ENCODE measurements at regions not wholly inside any gene's neighbourhood (a gene's known extent, or its start where the extent isn't known, plus 50 kb on each side); places are given as distances from the start of the nearest gene placed in this dataset.
"Not testable (repeated sequence)": the region's sequence is repeated elsewhere in the genome, so short reads cannot be mapped to it uniquely, and the experiment has no call there.

GRCh38 chr20:53719171-53719803 is 125.6 kb upstream of the ZNF217 start:
- not testable (repeated sequence) for H4K20me1 ChIP-seq (ENCODE audit: control insufficient read depth, insufficient read depth, insufficient read length); H3K9me3 ChIP-seq (ENCODE audit: control insufficient read depth, low read depth, low read length); H2AK5ac ChIP-seq (ENCODE audit: insufficient read length, low read length); H3K23ac ChIP-seq (ENCODE audit: insufficient read length, low read depth, low read length); H3K27me3 Mint-ChIP-seq (ENCODE audit: low read depth); H3K27me3 ChIP-seq (ENCODE audit: insufficient read depth, low read length); H3K4me3 Mint-ChIP-seq; H3K9ac ChIP-seq (ENCODE audit: extremely low read depth, insufficient read length, low read length); H3K4ac ChIP-seq (ENCODE audit: low read depth, low read length); H3K14ac ChIP-seq (ENCODE audit: insufficient read depth, low read length); H3K27ac Mint-ChIP-seq; H2BK20ac ChIP-seq (ENCODE audit: low read depth, low read length, poor library complexity, severe bottlenecking); DNase-seq; H4K5ac ChIP-seq (ENCODE audit: insufficient read length, low read depth, low read length); H3K79me1 ChIP-seq (ENCODE audit: insufficient read depth, low read depth, low read length, poor library complexity, severe bottlenecking); H3K4me2 ChIP-seq (ENCODE audit: insufficient read depth, insufficient read length, low read length); H3K56ac ChIP-seq (ENCODE audit: insufficient read length, low read depth, low read length); H2BK12ac ChIP-seq (ENCODE audit: insufficient read length, low read depth, low read length); H4K8ac ChIP-seq (replicated peaks; ENCODE audit: insufficient read length, low read depth, low read length); H3K4me1 ChIP-seq (ENCODE audit: insufficient read depth, low read length); H2BK5ac ChIP-seq (ENCODE audit: insufficient read length, low read length); H2BK120ac ChIP-seq (ENCODE audit: low read depth, low read length, poor library complexity, severe bottlenecking); H2BK15ac ChIP-seq (ENCODE audit: low read depth, low read length); H3K18ac ChIP-seq (ENCODE audit: insufficient read length, low read depth, low read length); H3K9me3 Mint-ChIP-seq; H2AFZ ChIP-seq (ENCODE audit: low read length); H3T11ph ChIP-seq (ENCODE audit: low read length); H3K36me3 Mint-ChIP-seq (ENCODE audit: insufficient read depth in 1 of 3, low read depth in 3 of 3); H3K27ac ChIP-seq (ENCODE audit: insufficient read length, low read depth, low read length); H3K23me2 ChIP-seq (ENCODE audit: insufficient read length, low read depth, low read length, poor library complexity, severe bottlenecking); H3K4me1 Mint-ChIP-seq; H4K91ac ChIP-seq (ENCODE audit: insufficient read length, low read depth, low read length); H3K79me2 ChIP-seq (ENCODE audit: insufficient read depth, low read length)
- no CpG with 5 or more reads among the region's 8 CpGs for WGBS (ENCODE audit: extremely low coverage, insufficient read length, low lambda C conversion rate)
